ENCODE measurements at regions not wholly inside any gene's neighbourhood (a gene's known extent, or its start where the extent isn't known, plus 50 kb on each side); places are given as distances from the start of the nearest gene placed in this dataset.

DNA sequence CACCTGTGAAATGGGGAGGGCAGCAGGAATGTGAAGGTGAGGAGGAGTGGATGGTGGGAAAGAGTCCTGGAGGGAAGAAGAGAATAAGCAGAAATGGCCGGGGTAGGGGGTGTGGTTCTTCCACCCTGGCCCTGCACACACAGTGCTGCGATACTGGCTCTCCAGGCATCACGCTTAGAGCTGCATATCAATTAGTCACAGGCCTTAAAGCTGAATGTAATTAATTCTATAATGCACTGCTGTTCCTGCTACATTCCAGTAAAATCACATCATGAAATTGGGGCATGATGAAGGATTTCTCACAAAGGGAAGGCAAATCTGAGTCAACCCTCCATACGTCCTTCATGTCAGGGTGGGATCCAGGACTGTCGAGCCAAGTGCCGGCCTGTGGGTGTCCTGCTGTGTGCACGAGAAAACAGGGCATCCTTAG is 566.1 kb downstream of the BCL11B start:
- TF ChIP-seq, protein P1, sequence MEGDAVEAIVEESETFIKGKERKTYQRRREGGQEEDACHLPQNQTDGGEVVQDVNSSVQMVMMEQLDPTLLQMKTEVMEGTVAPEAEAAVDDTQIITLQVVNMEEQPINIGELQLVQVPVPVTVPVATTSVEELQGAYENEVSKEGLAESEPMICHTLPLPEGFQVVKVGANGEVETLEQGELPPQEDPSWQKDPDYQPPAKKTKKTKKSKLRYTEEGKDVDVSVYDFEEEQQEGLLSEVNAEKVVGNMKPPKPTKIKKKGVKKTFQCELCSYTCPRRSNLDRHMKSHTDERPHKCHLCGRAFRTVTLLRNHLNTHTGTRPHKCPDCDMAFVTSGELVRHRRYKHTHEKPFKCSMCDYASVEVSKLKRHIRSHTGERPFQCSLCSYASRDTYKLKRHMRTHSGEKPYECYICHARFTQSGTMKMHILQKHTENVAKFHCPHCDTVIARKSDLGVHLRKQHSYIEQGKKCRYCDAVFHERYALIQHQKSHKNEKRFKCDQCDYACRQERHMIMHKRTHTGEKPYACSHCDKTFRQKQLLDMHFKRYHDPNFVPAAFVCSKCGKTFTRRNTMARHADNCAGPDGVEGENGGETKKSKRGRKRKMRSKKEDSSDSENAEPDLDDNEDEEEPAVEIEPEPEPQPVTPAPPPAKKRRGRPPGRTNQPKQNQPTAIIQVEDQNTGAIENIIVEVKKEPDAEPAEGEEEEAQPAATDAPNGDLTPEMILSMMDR (IDR thresholded peaks at IDR 0.05; ENCODE audit: insufficient read depth, low read length) = no peak
- no peak for TF ChIP-seq GABPA (IDR thresholded peaks at IDR 0.05; ENCODE audit: low read depth)
- TF ChIP-seq POLR2AphosphoS5 (IDR thresholded peaks at IDR 0.05; ENCODE audit: low read depth) = no peak
- TF ChIP-seq, protein P2, sequence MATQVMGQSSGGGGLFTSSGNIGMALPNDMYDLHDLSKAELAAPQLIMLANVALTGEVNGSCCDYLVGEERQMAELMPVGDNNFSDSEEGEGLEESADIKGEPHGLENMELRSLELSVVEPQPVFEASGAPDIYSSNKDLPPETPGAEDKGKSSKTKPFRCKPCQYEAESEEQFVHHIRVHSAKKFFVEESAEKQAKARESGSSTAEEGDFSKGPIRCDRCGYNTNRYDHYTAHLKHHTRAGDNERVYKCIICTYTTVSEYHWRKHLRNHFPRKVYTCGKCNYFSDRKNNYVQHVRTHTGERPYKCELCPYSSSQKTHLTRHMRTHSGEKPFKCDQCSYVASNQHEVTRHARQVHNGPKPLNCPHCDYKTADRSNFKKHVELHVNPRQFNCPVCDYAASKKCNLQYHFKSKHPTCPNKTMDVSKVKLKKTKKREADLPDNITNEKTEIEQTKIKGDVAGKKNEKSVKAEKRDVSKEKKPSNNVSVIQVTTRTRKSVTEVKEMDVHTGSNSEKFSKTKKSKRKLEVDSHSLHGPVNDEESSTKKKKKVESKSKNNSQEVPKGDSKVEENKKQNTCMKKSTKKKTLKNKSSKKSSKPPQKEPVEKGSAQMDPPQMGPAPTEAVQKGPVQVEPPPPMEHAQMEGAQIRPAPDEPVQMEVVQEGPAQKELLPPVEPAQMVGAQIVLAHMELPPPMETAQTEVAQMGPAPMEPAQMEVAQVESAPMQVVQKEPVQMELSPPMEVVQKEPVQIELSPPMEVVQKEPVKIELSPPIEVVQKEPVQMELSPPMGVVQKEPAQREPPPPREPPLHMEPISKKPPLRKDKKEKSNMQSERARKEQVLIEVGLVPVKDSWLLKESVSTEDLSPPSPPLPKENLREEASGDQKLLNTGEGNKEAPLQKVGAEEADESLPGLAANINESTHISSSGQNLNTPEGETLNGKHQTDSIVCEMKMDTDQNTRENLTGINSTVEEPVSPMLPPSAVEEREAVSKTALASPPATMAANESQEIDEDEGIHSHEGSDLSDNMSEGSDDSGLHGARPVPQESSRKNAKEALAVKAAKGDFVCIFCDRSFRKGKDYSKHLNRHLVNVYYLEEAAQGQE (IDR thresholded peaks at IDR 0.05; ENCODE audit: insufficient replicate concordance, low read depth) = no peak
